GM12878 (cell line): ENCODE measurements at regions not wholly inside any gene's neighbourhood (a gene's known extent, or its start where the extent isn't known, plus 50 kb on each side); places are given as distances from the start of the nearest gene placed in this dataset.

ENCODE experiments used
- ATAC-seq: fragments of 200-7000 bp; cut with Tn5 transposase; 3 replicates; pipeline ENCODE4 v1.9.1; 2020; ENCODE audit warnings: mild to moderate bottlenecking, moderate library complexity
- BruUV-seq: library from RNA; stranded (reverse); fragments of 400-500 nt; replicated peaks from 2 replicates; lab custom pipeline; 2021; lab: Mats Ljungman, UMichigan
- CTCF ChIA-PET: fragments of 300-600 bp; sonication (Branson Sonifier 250); formaldehyde crosslinking; extraction: SDS; loops from one replicate; lab custom pipeline; 2021; ENCODE audit warnings: inconsistent platforms; lab: Yijun Ruan, JAX
- POLR2A ChIA-PET: fragments of 350-600 bp; formaldehyde crosslinking; extraction: SDS; loops from one replicate; lab custom pipeline; 2021; ENCODE audit warnings: inconsistent platforms; lab: Charles Lee
- RAD21 ChIA-PET: fragments of 300-600 bp; sonication (Branson Sonifier 250); formaldehyde crosslinking; loops from one replicate; lab custom pipeline; 2023; ENCODE audit warnings: antibody characterized with exemption; ENCODE audit not compliant: unreplicated experiment; lab: Charles Lee
- SMC1A ChIA-PET: fragments of 300-600 bp; sonication (Branson Sonifier 250); formaldehyde crosslinking; loops from one replicate; lab custom pipeline; 2023; ENCODE audit not compliant: unreplicated experiment, uncharacterized antibody; lab: Charles Lee
- DNase-seq: peaks from one replicate; pipeline ENCODE4 v3.0.0-alpha.2; 2011; ENCODE audit warnings: low read depth, low spot score
- FAIRE-seq: peaks from 3 replicates; lab custom pipeline; 2011; peaks lifted over from hg19 to GRCh38; lab: Jason Lieb, UNC
- H2AFZ ChIP-seq: 2 replicates; pipeline ENCODE4 v1.6.0; 2011; ENCODE audit warnings: low read depth, low read length, control low read depth; ENCODE audit not compliant: control insufficient read depth
- H3K27ac ChIP-seq: 2 replicates; pipeline ENCODE4 v1.5.1; 2011; ENCODE audit warnings: control low read depth; ENCODE audit not compliant: control insufficient read depth, insufficient read depth
- H3K27me3 ChIP-seq, 2 experiments: replicated peaks in 1 of 2; 2 replicates each; pipeline versions ENCODE4 v1.6.0 to v1.6.1; 2011; ENCODE audit warnings: low read length in 1 of 2; ENCODE audit not compliant: control insufficient read depth in 2 of 2, insufficient read depth in 2 of 2
- H3K36me3 ChIP-seq, 2 experiments: 2 replicates each; pipeline ENCODE4 v1.5.1; 2011; ENCODE audit warnings: low read length in 1 of 2; ENCODE audit not compliant: control insufficient read depth in 2 of 2, insufficient read depth in 2 of 2
- H3K4me1 ChIP-seq: 2 replicates; pipeline ENCODE4 v1.6.1; 2011; ENCODE audit warnings: mild to moderate bottlenecking, low read length, moderate library complexity, mixed read lengths; ENCODE audit not compliant: control insufficient read depth, insufficient read depth
- H3K4me2 ChIP-seq: 2 replicates; pipeline ENCODE4 v1.6.0; 2011; ENCODE audit warnings: control low read depth; ENCODE audit not compliant: control insufficient read depth, insufficient read depth
- H3K4me3 ChIP-seq: fragments of 200-600 bp; sonication (generic); 2 replicates; pipeline ENCODE4 v1.5.1; 2016
- H3K79me2 ChIP-seq: 2 replicates; pipeline ENCODE4 v1.6.0; 2011; ENCODE audit warnings: low read length; ENCODE audit not compliant: control insufficient read depth, insufficient read depth
- H3K9ac ChIP-seq: 2 replicates; pipeline ENCODE4 v1.8.0; 2011; ENCODE audit warnings: low read length, control low read depth, mixed read lengths; ENCODE audit not compliant: control insufficient read depth, insufficient read depth
- H3K9me3 ChIP-seq: replicated peaks from 3 replicates; pipeline ENCODE4 v1.5.1; 2011; ENCODE audit warnings: mild to moderate bottlenecking, low read length; ENCODE audit not compliant: control insufficient read depth, insufficient read depth
- H4K20me1 ChIP-seq: 2 replicates; pipeline ENCODE4 v1.6.0; 2011; ENCODE audit not compliant: control insufficient read depth, insufficient read depth
- EED ChIP-seq: sonication (generic); IDR thresholded peaks from 2 replicates; pipeline ENCODE4 v1.6.1; 2016; ENCODE audit warnings: antibody characterized with exemption, low read depth
- RAD51 ChIP-seq: fragments of 450-650 bp; IDR thresholded peaks from 2 replicates; pipeline ENCODE4 v1.6.1; 2016; ENCODE audit warnings: moderate library complexity, mild to moderate bottlenecking, inconsistent platforms
- STAT3 ChIP-seq: IDR thresholded peaks from 2 replicates; pipeline ENCODE4 v1.6.1; 2011; ENCODE audit warnings: low read depth, low read length, improper control_type of control experiment
- ZNF207 ChIP-seq: fragments of 450-650 bp; IDR thresholded peaks from 2 replicates; pipeline ENCODE4 v1.6.1; 2014; ENCODE audit warnings: antibody characterized with exemption, mild to moderate bottlenecking, borderline replicate concordance
- ZNF24 ChIP-seq: fragments of 450-650 bp; IDR thresholded peaks from 2 replicates; pipeline ENCODE4 v1.6.1; 2017; ENCODE audit warnings: antibody characterized with exemption, mild to moderate bottlenecking
- WGBS: methylation state at CpG from one replicate; pipeline ENCODE4 v1.1.6; 2016; ENCODE audit warnings: low lambda C conversion rate; ENCODE audit not compliant: insufficient replicate concordance, insufficient coverage; ENCODE audit errors: missing lambda C conversion rate; 5-methylcytosine and 5-hydroxymethylcytosine counted together
- in situ Hi-C: fragments of 300-500 bp; cut with MboI; formaldehyde crosslinking; loops from 9 replicates; pipeline ENCODE4 v1.14.3; 2018; ENCODE audit warnings: mixed read lengths
- intact Hi-C: fragments of 100-400 bp; cut with micrococcal nuclease; formaldehyde crosslinking; loops from one replicate; pipeline ENCODE4 v1.14.2; 2022; ENCODE audit not compliant: unreplicated experiment

- TF ChIP-seq EED, result no peak
- TF ChIP-seq RAD51, result no peak
Measured at GRCh38 chr20:60107621-60108390, 149.6 kb downstream of the CDH26 start (continued).

- Histone ChIP-seq H2AFZ (no peak overlapping the region), H3K79me2 (no peaks in the 10 kb centered on the region), H3K9me3 (no peaks in the 10 kb centered on the region; the same call in 2 of the 3 replicates), H3K36me3 (no peaks in the 10 kb centered on the region), H3K9ac (no peak overlapping the region), H3K4me2 (no peak overlapping the region), H3K4me1 (no peaks in the 10 kb centered on the region), H3K4me3 (no peak overlapping the region), H3K27me3 (no peaks in the 10 kb centered on the region), H3K27ac (no peak overlapping the region), H4K20me1 (no peaks in the 10 kb centered on the region)
- TF ChIP-seq ZNF207, result no peak
- TF ChIP-seq ZNF24, result no peak
- no peak for TF ChIP-seq STAT3
- DNase-seq, result no peak
- intact Hi-C loops (no loop called here), in situ Hi-C loops (no loop called here)
- 56% methylated on average over 5 of the region's 5 CpGs for WGBS
- no peak for FAIRE-seq
- no TSS peak for BruUV-seq
- ChIA-PET SMC1A (no interaction called here), RAD21 (no interaction called here), POLR2A (no interaction called here), CTCF (interaction anchor here (1.1 kb wide), 1 partner anchor 30 kb away, joined by 3 read pairs; no protein-coding TSS in a partner anchor)
- ATAC-seq, result no peak
Measured at GRCh38 chr20:60108397-60108796, 150.2 kb downstream of the CDH26 start.
